Hypothalamus (tissue), 51 donors: ENCODE measurements at regions not wholly inside any gene's neighbourhood (a gene's known extent, or its start where the extent isn't known, plus 50 kb on each side); places are given as distances from the start of the nearest gene placed in this dataset.
"Not testable (repeated sequence)": the region's sequence is repeated elsewhere in the genome, so short reads cannot be mapped to it uniquely, and the experiment has no call there.

Experiments
- DNase-seq, 51 donors: peaks; one replicate each; lab custom pipeline; 2025; lab: John Stamatoyannopoulos, UW

DNA sequence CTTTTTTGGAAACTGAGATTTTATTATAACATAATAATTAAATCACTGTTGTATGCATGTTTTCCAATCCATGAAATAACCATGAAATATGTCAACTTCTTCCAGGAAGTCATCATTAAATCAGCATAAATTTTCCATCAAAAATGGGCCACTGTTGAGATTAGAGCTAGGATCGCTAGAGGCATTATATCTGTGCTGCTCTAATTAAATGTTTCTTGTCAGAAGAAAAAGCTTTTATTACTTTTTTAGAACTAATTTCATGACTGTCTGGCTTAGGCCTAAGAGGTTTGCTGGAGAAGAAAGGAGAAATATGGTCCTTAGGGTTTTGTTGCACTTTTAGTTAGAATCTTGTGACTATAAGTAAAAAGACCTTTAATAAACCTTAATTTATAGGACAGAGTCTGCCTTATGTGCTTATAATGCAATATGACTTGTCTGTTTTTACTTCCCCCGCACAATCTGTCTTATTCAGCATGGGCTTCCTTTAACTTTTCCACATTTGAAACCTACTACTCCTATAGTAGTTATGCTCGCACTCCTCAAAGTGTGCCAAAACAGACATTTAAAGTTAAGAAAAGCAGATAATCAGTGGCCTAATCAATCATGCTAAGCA, 363.4 kb upstream of the GCFC2 start:
- no peak for DNase-seq

DNA sequence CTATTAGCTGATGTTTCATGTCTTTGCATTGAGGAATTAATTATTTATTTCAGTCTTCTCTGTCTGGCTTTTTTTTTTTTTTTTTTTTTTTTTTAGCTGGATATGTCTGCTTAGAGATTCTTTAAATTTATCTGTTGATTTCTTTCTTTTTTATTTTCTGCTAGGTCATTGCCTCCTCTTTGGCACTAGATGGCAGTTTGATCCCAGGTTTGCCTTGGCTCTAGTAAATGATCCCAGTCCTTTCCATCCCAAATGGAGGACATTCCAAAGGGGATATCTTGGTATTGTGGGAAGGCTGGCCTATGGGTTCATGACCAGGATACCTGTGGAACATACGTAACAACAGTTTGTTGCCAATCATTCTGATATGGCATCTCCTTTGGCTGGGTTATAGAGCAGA, 339.5 kb upstream of the GCFC2 start:
- DNase-seq, result no peak

DNA sequence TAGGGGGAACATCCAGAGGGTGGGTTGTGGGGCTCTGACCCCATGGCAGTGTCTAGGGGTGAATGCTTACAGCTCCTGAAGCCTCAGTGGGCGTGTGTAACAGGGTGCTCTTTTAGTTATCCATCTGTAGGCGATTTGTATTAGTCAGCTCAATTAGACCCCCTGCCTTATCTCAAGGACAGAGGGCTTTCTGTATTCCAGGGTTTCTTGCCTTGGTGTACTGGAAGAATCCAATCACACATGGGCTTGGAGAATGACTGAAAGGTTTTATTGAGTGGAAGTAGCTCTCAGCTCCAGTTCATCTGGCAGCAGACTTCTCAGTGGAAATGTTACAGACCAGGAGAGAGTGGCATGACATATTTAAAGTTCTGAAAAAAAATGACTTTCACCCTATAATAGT, 334.0 kb upstream of the GCFC2 start:
- DNase-seq, result no peak

DNA sequence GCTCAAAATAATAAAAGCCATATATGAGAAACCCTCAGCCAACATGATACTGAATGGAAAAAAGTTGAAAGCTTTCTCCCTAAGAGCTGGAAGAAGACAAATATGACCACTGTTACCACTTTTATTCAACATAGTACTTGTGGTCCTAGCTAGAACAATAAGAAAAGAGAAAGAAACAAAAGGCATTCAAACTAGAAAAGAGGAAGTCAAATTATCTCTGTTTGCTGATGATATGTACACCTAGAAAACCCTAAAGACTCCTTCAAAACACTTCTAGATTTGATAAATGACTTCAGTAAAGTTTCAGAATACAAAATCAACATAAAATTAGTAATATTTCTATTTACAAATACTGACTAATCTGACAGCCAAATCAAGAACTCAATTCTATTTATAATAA, 328.8 kb upstream of the GCFC2 start:
- DNase-seq, result no peak

DNA sequence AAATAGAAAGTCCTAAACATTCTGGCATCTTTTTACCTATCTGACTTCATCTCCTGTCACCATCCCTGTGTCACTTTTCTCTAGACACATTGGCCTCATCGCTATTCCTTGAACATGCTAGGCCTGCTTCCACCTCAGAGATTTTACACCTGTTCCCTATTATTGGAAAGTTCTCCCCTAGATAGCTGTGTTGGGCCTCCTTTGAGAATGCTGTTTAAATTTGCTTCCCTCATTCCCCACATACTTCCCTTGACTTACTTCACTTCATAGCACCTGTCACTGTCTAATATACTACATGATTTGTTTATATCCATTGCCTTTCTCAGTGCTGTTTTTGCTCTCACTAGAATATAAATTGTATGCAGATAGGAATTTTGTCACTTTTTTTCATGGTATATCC, 317.0 kb upstream of the GCFC2 start:
- no peak for DNase-seq

DNA sequence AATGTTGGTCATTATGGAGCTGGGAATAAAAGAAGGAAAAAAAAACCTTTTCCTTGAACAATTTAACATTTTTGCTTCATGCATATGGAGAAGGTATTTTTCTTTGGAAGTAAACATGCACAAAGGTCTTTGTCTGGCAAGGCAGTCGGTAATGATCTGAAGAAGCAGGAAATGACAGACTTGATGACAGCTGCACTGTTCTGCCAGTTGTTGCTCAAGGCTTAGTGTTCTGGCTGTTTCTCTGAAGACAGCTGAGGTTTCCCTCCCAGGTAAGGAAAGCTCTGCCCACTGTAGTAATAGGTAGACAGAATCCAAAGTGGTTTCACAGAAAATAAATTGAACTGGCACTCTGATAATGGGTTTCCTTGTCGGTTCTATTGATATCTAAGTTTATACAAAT, 308.4 kb upstream of the GCFC2 start:
- DNase-seq, result no peak

DNA sequence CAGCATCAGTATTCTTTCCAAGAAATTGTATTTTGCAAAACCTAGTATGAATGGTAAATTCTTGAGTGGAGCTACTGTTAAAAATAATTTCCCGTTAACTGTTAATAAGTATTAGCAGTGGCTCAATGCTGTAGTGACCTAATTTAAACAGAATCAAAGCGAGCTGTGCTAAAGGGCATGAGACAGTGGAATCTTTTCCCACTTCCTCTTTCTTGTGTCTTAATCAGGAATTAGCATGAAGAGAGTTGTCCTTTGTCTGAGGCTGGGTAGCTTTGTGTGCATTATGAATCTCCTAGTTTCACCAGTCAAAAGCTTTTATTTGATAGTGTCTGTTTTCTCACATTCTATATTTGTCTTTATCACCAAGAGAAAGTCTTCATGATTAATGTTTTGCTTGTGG, 298.8 kb upstream of the GCFC2 start:
- no peak for DNase-seq

DNA sequence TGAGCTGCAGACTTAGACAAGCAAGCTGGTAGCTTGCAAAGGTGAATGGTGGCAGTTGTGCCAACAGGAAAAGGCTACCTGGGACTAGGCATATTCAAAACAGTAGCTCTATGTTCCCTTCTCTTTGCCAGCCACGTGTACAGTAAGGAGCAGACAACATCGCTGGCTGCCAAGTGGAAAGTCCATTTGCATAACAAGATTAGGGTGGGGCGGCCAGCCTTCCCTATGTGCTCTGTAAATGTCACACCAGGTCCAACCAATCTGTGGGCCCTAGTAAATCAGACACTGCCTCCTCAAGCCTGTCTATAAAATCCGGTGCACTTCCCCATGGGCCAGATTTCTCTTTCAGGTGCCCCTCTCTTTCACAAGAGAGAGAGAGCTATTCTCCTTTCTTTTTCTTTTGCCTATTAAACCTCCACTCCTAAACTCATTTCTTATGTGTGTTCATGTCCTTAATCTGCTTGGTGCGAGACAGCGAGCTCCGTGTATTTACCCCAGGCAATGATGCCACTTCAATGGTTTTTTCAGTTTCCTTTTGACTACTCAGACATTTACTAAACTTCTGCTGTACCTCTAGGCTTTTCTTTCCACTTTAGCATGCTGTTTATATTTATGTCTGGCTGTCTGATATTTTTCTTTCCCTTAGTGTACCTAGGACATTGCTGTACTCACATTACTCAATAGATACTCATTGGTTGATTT, 297.4 kb upstream of the GCFC2 start:
- no peak for DNase-seq

DNA sequence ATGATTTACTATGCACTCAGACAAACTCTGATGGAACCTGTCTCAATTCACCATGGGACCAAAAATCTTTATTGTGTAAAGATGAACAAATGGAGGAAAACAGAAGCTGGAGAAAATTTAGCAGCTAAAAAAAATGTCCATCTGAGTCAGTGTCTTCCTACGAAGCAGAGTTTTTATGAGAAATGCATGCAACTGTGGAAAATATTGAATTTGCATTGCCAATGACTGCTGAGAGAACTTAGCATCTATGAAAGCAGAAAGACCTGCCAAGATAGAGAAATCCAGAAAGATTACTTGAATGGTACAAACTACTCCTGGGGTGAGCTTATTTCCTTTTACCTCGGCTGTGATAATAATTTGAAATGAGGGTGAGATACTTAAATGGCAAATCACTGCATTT, 289.7 kb upstream of the GCFC2 start:
- no peak for DNase-seq

DNA sequence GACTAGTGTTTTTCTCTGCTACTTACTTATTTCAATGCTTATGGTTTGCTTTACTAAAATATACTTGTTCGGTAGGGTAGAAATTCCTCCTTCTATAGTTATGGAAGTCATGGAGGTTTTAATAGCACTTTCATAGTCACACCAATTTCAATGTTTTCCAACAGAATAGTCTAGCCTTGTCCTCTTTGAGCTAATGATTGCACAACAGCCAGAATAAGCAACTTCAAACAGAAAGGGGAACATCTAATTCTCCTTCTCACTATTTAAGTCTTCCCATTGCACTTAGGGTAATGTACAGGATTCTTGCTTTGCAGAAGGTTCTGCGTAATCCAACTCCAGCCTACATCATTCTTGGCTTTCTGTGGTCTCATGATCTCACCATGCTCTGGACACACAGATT, 287.7 kb upstream of the GCFC2 start:
- no peak for DNase-seq

DNA sequence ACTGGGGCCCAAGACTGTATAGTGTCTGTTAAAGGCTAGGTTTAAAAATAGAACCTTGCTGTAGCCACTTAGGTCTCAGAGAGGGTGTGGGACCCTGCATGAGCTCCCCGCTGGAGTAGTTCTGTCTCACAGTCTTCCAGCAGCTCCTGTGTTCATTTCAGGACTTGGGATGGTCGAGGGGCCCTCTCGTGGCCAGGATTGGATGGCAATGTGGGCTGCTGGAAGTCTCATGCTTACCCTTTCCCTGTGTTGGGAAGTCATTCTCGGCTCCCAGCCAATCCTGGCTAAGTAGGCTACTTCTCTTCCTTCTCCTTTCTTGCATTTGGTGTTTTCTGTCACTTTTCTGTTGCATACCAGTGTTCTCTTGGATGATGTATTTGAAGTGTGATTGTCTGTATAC, 284.0 kb upstream of the GCFC2 start:
- DNase-seq, result no peak

DNA sequence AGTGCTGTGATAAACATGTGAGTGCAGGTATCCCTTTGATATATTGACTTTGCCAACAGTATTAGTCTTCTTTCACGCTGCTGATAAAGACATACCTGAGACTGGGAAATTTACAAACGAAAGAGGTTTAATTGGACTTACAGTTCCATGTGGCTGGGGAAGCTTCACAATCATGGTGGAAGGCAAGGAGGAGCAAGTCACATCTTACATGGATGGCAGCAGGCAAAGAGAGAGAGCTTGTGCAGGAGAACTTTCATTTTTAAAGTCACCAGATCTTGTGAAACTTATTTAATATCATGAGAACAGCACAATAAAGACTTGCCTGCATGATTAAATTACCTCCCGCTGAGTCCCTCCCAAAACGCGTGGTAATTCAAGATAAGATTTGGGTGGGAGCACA, 277.9 kb upstream of the GCFC2 start:
- DNase-seq, result not testable (repeated sequence)

DNA sequence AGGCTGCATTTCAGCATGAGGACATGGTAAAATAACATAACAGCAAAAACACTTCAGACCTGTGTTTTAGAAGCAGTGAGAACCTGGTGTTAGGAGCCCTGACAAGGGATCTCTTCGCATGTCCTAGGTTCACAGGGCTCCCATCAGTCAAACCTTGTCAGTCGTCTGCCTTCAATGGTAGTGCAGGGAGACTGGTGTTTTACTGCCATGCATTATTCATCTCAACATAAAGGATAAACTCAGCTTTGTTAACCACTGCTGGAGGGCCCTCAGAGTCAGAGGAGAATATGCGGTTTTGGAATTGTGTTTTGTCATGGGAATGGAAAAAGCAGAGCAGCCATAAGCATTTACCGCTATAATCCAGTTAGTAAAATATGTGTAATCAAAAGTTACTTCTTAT, 275.9 kb upstream of the GCFC2 start:
- no peak for DNase-seq

DNA sequence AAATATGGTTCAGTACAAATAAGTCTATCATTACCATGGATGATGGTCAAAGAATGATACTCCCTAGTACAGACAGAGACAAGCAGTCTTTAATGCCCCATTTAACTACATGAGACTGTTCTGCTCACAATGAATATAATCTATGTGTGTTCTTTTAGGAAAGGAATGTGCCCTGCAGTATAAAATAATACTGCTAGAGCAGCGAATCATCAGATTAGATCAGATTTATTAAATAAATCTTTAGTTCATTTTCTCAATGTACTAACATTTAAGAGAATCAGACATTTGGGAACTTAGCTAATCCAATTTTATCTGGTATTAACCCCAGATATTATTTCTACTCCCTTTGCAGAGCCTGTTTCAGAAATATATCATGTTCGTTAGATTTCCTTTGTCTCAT, 272.0 kb upstream of the GCFC2 start:
- DNase-seq, result no peak

DNA sequence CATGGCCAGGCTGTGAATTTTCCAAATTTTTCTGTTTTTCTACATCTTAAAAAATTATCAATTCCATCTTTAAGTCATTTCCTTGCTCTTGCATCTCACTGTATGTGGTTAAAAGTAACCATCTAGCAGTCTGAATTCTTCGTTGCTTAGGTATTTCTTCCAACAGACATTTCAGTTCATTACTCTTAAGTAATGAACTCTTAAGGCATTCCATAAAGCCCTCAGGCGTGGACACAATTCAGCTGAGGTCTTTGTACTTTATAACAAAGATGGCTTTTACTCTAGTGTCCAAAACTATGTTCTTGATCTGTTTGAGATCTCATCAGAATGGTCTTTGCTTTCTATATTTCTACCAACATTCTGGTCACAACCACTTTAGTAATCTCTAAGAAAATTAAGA, 253.9 kb upstream of the GCFC2 start:
- no peak for DNase-seq

DNA sequence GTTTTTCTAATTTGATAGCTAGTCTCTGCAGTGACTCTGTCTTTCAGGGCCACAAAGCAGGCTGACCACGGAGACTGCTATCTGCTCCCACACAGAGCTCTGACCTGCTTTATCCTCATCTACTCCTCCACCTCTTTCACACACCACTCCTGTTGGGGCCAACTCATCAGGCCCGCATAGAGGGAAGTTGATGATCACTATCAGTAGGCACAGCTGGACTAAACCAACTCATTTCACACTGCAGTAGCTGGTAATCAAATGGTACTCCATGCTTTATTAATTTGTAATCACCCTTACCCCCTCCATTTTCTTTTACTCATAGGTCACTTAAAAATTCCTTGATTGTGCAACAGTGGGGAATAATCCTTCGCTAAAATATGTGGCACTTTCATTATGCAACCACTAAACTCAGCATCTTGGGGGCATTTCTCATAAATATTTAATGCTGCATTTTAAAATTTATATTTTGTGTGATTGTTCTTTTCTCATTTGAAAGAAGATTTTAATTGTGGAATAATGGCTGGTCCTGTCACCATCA, 249.8 kb upstream of the GCFC2 start:
- DNase-seq, result no peak

DNA sequence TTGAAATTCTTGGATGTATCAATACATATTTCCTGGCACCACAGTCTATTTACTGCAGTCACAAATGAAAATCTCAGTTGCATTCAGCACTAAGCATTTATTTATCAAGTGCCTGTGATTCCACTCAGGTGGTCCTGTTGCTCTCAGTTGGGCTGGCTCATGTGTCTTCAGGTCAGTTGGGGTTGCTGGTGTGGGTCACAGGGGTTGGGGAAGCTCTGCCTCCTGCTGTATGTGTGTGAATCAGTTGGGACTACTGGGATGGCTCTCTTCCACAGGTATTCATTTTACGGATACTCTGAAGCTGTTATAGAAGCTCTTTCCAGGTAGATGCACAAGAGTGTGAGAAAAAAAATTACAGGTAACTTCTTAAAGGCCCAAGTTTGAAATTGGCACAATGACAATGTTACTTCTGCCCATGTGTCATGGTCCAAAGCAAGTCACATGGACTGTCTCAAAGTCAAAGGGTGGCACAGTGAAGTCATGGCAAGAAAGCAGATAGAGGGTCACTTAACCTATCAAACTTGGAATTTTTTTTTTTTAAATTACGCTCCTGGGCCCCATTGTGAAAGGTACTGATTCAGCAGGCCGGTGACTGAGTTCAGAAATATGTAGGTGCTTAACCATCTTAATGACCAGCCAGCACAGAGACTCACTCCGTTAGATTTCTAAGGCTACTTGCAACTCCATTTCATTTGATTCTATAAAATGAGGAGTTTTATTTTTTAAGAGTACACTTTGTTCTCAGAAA, 249.2 kb upstream of the GCFC2 start:
- DNase-seq, result no peak

DNA sequence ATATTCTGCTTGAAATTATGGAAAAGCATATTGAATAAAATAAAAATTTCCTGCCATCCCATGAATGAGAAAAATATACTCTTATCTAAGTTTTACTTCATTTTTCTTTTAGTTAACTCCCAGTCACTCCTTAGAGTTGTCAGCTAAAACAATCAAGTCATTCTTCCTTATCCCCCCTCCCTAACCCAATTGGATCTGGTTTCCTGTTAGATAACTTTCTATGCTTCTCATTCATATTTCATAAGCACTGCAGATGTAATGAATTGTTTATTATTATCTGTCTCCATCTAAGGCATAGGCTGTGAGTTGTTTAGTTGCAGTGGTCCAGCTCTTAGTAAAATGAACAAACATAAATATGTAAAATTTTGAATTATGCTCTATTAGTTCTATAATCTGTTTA, 244.0 kb upstream of the GCFC2 start:
- DNase-seq, result no peak

DNA sequence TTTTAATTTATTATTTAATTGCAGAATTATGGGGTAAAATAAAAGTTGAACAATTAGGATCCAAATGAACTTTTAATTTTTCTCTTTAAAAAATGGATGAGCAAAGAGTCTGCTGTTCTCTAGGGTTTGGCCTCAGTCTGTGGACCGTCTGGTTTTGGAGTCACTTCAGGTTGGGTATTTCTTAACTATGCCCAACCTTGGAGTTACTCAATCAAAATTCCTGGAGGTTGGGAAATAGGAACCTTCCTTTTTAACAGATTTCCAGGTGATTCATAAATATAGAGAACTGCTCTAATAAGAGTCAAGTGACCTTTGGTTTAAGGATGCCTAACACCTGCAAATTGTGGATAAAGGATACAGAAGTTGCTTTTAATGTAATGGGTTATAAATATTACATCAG, 241.5 kb upstream of the GCFC2 start:
- no peak for DNase-seq

DNA sequence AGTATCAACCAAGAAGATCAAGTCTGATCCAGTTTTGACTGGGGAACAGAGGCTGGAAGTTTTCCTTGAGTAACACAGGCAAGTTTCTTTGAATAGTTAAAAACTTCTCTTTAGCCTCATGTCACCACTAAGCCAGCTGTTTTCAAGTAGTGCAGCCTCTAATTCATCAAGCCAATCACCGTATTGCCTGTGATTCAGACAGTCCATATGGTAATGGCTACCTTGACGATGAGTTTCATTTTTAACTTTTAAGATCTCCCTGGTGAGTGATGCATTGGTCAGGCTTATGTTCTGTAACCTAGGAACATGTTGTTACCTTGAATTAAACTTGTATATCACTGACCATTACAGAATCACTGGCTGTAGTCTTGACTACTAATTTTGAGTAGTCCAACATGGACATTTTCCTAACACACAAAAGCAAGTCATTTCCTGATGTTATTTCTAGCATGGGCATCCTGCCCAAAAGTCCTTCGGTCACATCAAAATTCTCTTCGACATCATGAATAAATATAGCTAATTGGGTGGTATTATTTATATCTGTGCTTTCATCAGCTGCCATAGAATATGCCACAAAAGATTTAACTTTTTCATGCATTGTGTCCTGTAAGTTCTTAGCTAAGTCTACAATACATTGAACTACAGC, 238.8 kb upstream of the GCFC2 start:
- DNase-seq, result no peak

DNA sequence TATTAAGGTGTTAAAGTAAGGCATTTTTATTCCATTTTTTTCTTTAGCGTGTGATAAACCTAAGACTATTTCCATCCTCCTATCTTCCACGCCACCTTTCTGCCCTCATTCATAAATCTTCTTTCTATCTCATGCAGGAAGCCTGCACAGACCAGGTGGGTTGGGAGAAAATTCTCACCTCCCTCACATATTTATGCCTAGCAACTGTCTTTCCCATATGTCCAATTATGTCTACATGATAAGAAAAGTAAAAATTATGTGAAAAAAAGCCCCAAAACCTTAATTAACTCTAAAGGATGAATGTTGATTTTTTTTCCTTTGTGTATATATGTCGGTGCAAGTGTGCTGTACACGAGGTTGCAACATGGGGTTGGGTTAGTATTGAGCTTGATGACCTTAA, 225.6 kb upstream of the GCFC2 start:
- DNase-seq, result no peak
